IPS-18a (cell line): ENCODE measurements at regions not wholly inside any gene's neighbourhood (a gene's known extent, or its start where the extent isn't known, plus 50 kb on each side); places are given as distances from the start of the nearest gene placed in this dataset.
"Not testable (repeated sequence)": the region's sequence is repeated elsewhere in the genome, so short reads cannot be mapped to it uniquely, and the experiment has no call there.

Experiments
- H3K27ac ChIP-seq: one replicate; pipeline ENCODE4 v1.5.1; 2013; ENCODE audit warnings: low read length
- H3K27me3 ChIP-seq: one replicate; pipeline ENCODE4 v1.6.1; 2013; ENCODE audit warnings: mild to moderate bottlenecking, low read length; ENCODE audit not compliant: control insufficient read depth, insufficient read depth
- H3K36me3 ChIP-seq: one replicate; pipeline ENCODE4 v1.6.1; 2013; ENCODE audit warnings: low read depth, low read length; ENCODE audit not compliant: control insufficient read depth
- H3K4me1 ChIP-seq: one replicate; pipeline ENCODE4 v1.6.1; 2013; ENCODE audit warnings: low read depth, low read length; ENCODE audit not compliant: control insufficient read depth
- H3K4me3 ChIP-seq: one replicate; pipeline ENCODE4 v1.5.1; 2013; ENCODE audit warnings: low read length
- H3K9ac ChIP-seq: one replicate; pipeline ENCODE4 v1.6.1; 2013; ENCODE audit warnings: mild to moderate bottlenecking, low read length, moderate library complexity
- H3K9me3 ChIP-seq: one replicate; pipeline ENCODE4 v1.6.1; 2013; ENCODE audit warnings: low read depth, low read length; ENCODE audit not compliant: control insufficient read depth

DNA sequence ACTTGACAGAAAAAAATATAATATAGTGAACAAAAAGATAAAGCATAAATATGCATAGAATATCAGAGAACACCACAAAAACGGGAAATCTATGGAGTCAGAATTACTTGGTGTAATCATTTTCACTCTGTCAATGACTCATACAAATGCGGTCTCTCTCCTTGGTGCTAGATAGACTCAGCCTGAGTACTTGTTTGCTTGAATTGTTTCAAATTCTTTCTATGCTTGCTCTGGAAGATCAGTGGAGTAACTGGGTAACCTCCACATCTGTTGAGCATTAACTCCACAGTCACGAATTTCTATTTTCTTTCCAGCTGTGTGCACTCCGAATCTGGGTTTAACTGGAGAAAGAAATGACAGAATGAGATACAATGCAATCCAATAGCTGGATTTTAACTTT is 760.4 kb downstream of the ZPLD1 start:
- no peak overlapping the region for H3K4me3 ChIP-seq
- H3K27ac ChIP-seq = no peak overlapping the region
- no peaks in the 10 kb centered on the region for H3K4me1 ChIP-seq
- no peak overlapping the region for H3K9ac ChIP-seq
- no peaks in the 10 kb centered on the region for H3K9me3 ChIP-seq
- no peaks in the 10 kb centered on the region for H3K27me3 ChIP-seq
- no peaks in the 10 kb centered on the region for H3K36me3 ChIP-seq

DNA sequence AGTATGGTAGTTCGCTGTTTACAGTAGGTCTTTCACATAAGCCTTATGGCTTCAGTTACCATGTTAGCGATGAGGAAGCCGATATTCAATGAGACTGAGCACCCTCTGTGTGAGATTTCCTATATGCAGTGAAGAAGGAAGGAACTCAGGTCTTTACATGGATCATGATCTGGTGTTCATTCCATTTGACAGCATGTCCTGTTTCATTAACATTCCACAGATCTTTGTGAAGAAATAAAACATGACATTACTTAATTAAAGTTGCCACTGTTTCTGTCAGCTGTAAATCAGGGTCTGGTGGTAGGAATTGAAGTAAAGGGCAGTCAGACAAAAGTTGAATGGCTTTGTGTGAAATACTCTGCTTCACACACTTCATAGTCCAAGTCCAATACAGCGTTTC is 768.6 kb downstream of the ZPLD1 start:
- H3K27ac ChIP-seq = no peak overlapping the region
- no peak overlapping the region for H3K4me3 ChIP-seq
- H3K9me3 ChIP-seq = no peaks in the 10 kb centered on the region
- H3K9ac ChIP-seq = no peak overlapping the region
- H3K4me1 ChIP-seq = no peaks in the 10 kb centered on the region
- H3K27me3 ChIP-seq = no peaks in the 10 kb centered on the region
- no peaks in the 10 kb centered on the region for H3K36me3 ChIP-seq

DNA sequence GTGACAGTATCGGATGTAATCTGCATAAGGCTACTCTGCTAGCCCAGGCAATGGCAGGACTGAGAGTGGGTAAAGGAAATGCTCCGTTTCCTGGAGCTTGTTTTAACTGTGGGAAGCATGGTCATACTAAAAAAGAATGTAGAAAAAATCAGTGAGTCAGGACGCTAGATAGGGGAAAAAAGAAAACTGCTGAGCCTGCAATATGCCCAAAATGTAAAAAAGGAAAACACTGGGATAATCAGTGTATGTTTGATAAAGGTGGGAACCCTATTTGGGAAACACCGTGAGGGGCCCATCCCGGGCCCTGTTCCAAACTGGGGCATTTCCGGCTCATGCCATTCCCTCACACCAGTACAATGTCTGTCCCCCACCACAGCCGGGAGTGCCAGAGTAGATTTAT is 775.8 kb downstream of the ZPLD1 start:
- Histone ChIP-seq H3K4me3 (no peak overlapping the region), H3K36me3 (no peaks in the 10 kb centered on the region), H3K27ac (no peak overlapping the region), H3K9ac (no peak overlapping the region), H3K9me3 (no peaks in the 10 kb centered on the region), H3K4me1 (no peaks in the 10 kb centered on the region), H3K27me3 (no peaks in the 10 kb centered on the region)

DNA sequence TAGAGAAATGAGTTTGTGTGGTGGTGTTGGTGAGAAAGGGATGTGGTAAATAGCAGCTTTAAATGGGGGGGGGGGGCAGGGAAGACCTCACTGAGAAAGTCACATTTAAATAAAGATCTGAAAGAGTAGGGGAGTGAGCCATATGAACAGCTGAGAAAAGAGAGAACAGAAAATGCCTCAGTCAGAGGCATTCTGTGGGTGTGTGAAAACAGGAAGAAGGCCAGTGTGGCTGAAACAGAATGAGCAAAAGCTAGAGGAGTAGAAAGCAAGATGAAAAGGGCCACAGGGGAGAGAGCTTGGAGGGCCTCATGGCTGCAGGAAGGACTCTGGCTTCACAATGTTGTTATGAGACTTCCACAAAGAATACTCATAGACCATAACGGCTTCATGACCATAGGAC is 783.3 kb downstream of the ZPLD1 start:
- H3K4me3 ChIP-seq = no peak overlapping the region
- no peaks in the 10 kb centered on the region for H3K36me3 ChIP-seq
- no peaks in the 10 kb centered on the region for H3K9me3 ChIP-seq
- no peaks in the 10 kb centered on the region for H3K4me1 ChIP-seq
- no peak overlapping the region for H3K27ac ChIP-seq
- no peaks in the 10 kb centered on the region for H3K27me3 ChIP-seq
- no peak overlapping the region for H3K9ac ChIP-seq

DNA sequence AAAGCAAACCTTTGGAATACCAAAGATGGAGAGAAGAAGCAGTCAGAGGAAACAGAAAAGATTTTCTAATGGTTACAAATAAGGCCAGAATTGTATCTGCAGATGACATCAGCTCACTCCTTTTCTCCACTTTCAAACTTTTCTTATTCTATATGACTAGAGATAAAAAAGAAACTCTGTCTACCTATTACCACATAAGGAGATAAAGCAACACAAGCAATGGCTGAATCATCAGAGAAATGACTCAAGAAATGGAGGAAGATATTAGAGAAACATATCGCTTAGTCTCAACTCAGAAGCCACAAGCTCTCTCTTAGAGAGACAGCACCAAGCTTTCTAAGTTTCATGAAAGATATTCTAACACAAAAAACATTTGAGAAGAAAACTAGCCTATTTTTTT is 784.0 kb downstream of the ZPLD1 start:
- no peak overlapping the region for H3K27ac ChIP-seq
- H3K4me1 ChIP-seq = no peaks in the 10 kb centered on the region
- H3K4me3 ChIP-seq = no peak overlapping the region
- H3K27me3 ChIP-seq = no peaks in the 10 kb centered on the region
- H3K9ac ChIP-seq = no peak overlapping the region
- no peaks in the 10 kb centered on the region for H3K9me3 ChIP-seq
- no peaks in the 10 kb centered on the region for H3K36me3 ChIP-seq

DNA sequence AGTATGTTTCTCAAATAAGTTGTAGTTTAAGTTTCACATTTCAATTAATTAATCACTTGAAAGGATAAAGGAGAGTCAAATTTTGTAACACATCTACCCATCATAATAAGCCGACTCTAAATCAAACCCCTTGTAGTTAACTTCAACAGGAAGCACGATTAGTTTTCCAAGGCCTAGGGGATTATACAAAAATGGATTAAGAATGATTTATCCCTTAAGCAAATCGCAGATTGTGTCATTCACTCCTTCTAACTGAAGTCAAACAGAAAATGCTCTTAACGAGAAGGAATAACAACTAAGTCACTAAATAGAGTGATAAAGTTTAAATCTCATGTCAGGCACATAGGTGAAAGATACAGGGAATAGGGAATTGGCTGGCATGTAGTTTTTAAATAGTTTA is 792.8 kb downstream of the ZPLD1 start:
- H3K9ac ChIP-seq = no peak overlapping the region
- H3K4me1 ChIP-seq = no peaks in the 10 kb centered on the region

DNA sequence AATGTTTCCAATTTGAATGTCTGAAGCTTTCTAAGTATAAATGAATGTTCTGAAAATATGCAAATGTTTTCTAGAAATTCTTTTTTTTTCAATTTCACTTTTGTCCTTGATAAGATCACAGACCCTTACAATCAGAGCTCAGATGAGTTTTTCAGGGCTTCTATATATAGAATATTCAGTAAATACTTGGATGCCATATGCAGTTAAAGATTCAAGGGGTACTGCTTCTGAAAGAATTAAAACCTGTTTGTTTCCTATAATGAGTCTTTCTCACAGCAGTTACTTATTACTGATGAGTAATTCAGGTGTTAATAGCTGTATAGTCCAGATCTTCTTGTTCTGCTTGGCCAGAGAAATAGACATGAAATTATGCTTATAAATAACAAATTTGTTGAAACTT is 812.6 kb downstream of the ZPLD1 start:
- no peaks in the 10 kb centered on the region for H3K27me3 ChIP-seq
- H3K9ac ChIP-seq = no peak overlapping the region
- H3K9me3 ChIP-seq = no peaks in the 10 kb centered on the region
- H3K27ac ChIP-seq = no peak overlapping the region
- no peaks in the 10 kb centered on the region for H3K36me3 ChIP-seq
- H3K4me1 ChIP-seq = no peaks in the 10 kb centered on the region
- no peak overlapping the region for H3K4me3 ChIP-seq

More for the DNA sequence above, 792.8 kb downstream of the ZPLD1 start:
- no peaks in the 10 kb centered on the region for H3K9me3 ChIP-seq
- H3K4me3 ChIP-seq = no peak overlapping the region
- H3K27ac ChIP-seq = no peak overlapping the region
- H3K36me3 ChIP-seq = no peaks in the 10 kb centered on the region
- no peaks in the 10 kb centered on the region for H3K27me3 ChIP-seq

DNA sequence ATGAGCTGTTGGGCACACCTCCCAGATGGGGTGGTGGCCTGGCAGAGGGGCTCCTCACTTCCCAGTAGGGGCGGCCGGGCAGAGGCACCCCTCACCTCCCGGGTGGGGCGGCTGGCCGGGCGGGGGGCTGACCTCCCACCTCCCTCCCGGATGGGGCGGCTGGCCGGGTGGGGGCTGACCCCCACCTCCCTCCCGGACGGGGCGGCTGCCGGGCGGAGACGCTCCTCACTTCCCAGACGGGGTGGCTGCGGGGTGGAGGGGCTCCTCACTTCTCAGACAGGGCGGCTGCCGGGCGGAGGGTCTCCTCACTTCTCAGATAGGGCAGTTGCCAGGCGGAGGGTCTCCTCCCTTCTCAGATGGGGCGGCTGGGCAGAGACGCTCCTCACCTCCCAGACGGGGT is 820.0 kb downstream of the ZPLD1 start:
- H3K9ac ChIP-seq, H3K4me3 ChIP-seq, H3K4me1 ChIP-seq, H3K27ac ChIP-seq, H3K27me3 ChIP-seq, H3K36me3 ChIP-seq, H3K9me3 ChIP-seq: not testable (repeated sequence)

DNA sequence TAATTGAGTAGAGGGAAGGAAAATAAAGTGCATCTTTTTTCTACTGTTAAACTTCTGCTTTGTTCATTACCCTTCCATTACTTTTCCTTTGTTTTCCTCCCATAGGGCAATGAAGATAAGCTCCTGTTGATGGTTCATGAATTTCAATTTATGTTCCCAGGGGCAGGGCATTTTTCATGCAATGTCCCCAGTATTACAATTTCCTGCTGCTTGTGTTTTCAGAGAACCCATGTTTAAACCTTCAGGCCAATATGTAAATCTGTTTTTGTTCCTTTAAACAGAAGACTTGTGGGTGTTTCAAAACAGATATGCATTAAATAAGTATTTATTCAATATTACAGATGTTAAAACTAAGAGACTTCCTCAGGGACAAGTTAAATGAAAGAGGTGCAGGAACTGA is 834.5 kb downstream of the ZPLD1 start:
- Histone ChIP-seq H3K27ac (no peak overlapping the region), H3K27me3 (no peaks in the 10 kb centered on the region), H3K9ac (no peak overlapping the region), H3K36me3 (no peaks in the 10 kb centered on the region), H3K4me1 (no peaks in the 10 kb centered on the region), H3K9me3 (peaks cover 7% of the 10 kb centered on the region), H3K4me3 (no peak overlapping the region)

DNA sequence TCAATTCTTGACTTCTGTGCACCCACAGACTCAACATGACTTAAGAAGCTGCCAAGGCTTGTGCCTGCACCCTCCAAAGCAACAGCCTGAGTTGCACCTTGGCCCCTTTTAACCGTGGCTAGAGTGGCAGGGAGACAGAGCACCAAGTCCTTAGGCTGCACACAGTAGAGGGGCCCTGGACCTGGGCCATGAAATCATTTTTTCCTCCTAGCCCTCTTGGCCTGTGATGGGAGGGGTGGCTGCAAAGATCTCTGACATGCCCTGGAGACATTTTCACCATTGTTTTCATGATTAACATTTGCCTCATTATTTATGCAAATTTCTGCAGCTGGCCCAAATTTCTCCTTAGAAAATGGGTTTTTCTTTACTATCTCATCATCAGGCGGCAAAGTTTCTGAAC is 836.8 kb downstream of the ZPLD1 start:
- H3K4me3 ChIP-seq = no peak overlapping the region
- no peaks in the 10 kb centered on the region for H3K36me3 ChIP-seq
- no peaks in the 10 kb centered on the region for H3K27me3 ChIP-seq
- peaks cover 7% of the 10 kb centered on the region for H3K9me3 ChIP-seq
- H3K27ac ChIP-seq = no peak overlapping the region
- no peak overlapping the region for H3K9ac ChIP-seq
- no peaks in the 10 kb centered on the region for H3K4me1 ChIP-seq

DNA sequence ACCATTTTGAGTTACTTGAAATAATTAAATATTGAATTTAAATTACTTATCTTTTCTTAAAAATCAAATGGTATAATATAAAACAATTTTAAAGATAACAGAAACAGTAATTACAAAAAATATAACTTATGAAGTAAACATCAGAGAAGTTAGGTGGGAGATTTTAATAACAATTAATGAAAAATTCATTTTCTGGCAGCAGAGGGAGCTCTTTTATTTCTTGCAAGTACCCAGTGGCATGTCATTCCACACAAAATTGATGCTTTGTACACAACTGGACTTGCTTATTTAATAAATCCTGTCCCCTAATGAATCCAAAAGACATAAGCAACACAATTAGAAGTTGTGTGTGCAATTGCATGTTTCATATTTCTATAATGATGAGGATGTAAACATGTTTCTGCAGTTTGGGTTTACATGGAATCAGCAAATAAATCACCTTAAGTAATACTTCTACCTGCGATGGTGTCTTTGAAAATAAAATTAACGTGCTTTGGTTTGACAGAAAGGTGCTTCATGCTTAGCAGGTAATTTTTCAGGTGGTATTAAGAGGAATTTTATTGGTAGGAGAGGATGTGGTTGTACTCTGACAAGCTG is 861.3 kb downstream of the ZPLD1 start:
- Histone ChIP-seq H3K27ac (no peak overlapping the region), H3K9ac (no peak overlapping the region), H3K36me3 (no peaks in the 10 kb centered on the region), H3K27me3 (no peaks in the 10 kb centered on the region), H3K4me3 (no peak overlapping the region), H3K9me3 (no peaks in the 10 kb centered on the region), H3K4me1 (no peaks in the 10 kb centered on the region)

DNA sequence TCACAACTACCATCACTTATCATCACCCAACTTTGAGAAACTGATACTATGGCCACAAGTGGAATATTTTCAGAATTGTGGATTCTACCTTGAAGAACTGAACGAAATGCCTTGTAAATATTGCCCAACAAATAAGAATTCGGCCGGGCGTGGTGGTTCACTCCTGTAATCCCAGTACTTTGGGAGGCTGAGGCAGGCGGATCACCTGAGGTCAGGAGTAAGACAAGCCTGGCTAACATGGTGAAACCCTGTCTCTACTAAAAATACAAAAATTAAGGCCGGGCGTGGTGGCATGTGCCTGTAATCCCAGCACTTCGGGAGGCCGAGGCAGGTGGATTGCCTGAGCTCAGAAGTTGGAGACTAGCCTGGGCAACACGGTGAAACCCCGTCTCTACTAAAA is 862.7 kb downstream of the ZPLD1 start:
- not testable (repeated sequence) for H3K27ac ChIP-seq, H3K36me3 ChIP-seq, H3K27me3 ChIP-seq

More for the DNA sequence above, 862.7 kb downstream of the ZPLD1 start:
- H3K9ac ChIP-seq, H3K4me1 ChIP-seq, H3K9me3 ChIP-seq, H3K4me3 ChIP-seq: not testable (repeated sequence)
